ENCODE measurements at regions not wholly inside any gene's neighbourhood (a gene's known extent, or its start where the extent isn't known, plus 50 kb on each side); places are given as distances from the start of the nearest gene placed in this dataset.
A peak's percentile ranks its signal among the peaks of the same experiment; 100 is the strongest.

GRCh38 chr9:36728651-36729520 lies 156.2 kb downstream of the MELK start:
- no peaks in the 10 kb centered on the region for H3K9me3 Mint-ChIP-seq
- H3K9me3 ChIP-seq (ENCODE audit: low read depth): no peaks in the 10 kb centered on the region
- no peaks in the 10 kb centered on the region for H4K20me1 ChIP-seq (ENCODE audit: low read depth)
- H3K36me3 Mint-ChIP-seq: no peaks in the 10 kb centered on the region
- H3K27ac Mint-ChIP-seq: no peak overlapping the region
- peaks cover 11% of the 10 kb centered on the region for H3K4me1 ChIP-seq
- H3K4me1 Mint-ChIP-seq: peaks cover 11% of the 10 kb centered on the region
- no peaks in the 10 kb centered on the region for H3K36me3 ChIP-seq
- H2AFZ ChIP-seq (replicated peaks): peak overlapping the region; percentile 87
- H3K27me3 ChIP-seq: no peaks in the 10 kb centered on the region
- H3K27me3 Mint-ChIP-seq (ENCODE audit: insufficient read depth, low read depth): peaks cover 10% of the 10 kb centered on the region
- H3K4me2 ChIP-seq: no peak overlapping the region
- peak; percentile 92 for DNase-seq (ENCODE audit: low spot score)
- H3K9ac ChIP-seq: no peak overlapping the region
- H3K4me3 Mint-ChIP-seq: no peak overlapping the region
- no peak overlapping the region for H3K4me3 ChIP-seq
- no peaks in the 10 kb centered on the region for H3K79me2 ChIP-seq (ENCODE audit: low read depth)
- no peaks in the 10 kb centered on the region for H3F3A ChIP-seq (ENCODE audit: low read depth)
- TF ChIP-seq EZH2phosphoT487 (IDR thresholded peaks at IDR 0.05): no peak
- no peak for TF ChIP-seq EZH2 (IDR thresholded peaks at IDR 0.05)
- TF ChIP-seq CTCF (IDR thresholded peaks at IDR 0.05): peak; percentile 99
- H3K27ac ChIP-seq: no peak overlapping the region

GRCh38 chr9:36729906-36730305 lies 157.2 kb downstream of the MELK start:
- Mint-ChIP-seq H3K36me3 (no peaks in the 10 kb centered on the region), H3K27ac (no peak overlapping the region), H3K4me1 (peaks cover 11% of the 10 kb centered on the region), H3K9me3 (no peaks in the 10 kb centered on the region), H3K27me3 (ENCODE audit: insufficient read depth, low read depth) (peaks cover 7% of the 10 kb centered on the region), H3K4me3 (no peak overlapping the region)
- Histone ChIP-seq H3K4me1 (peaks cover 11% of the 10 kb centered on the region), H3F3A (ENCODE audit: low read depth) (no peaks in the 10 kb centered on the region), H3K27me3 (no peaks in the 10 kb centered on the region), H3K4me3 (no peak overlapping the region), H3K9ac (no peak overlapping the region), H3K36me3 (no peaks in the 10 kb centered on the region), H3K9me3 (ENCODE audit: low read depth) (no peaks in the 10 kb centered on the region), H3K4me2 (no peak overlapping the region), H2AFZ (replicated peaks) (no peak overlapping the region), H3K27ac (no peak overlapping the region), H3K79me2 (ENCODE audit: low read depth) (no peaks in the 10 kb centered on the region), H4K20me1 (ENCODE audit: low read depth) (no peaks in the 10 kb centered on the region)
- DNase-seq (ENCODE audit: low spot score): no peak
- TF ChIP-seq EZH2 (IDR thresholded peaks at IDR 0.05): no peak
- no peak for TF ChIP-seq EZH2phosphoT487 (IDR thresholded peaks at IDR 0.05)
- TF ChIP-seq CTCF (IDR thresholded peaks at IDR 0.05): no peak

GRCh38 chr9:36730414-36730813 lies 157.7 kb downstream of the MELK start:
- H3K4me1 Mint-ChIP-seq: peaks cover 11% of the 10 kb centered on the region
- H3K27me3 Mint-ChIP-seq (ENCODE audit: insufficient read depth, low read depth): peaks cover 7% of the 10 kb centered on the region
- Histone ChIP-seq H3K9me3 (ENCODE audit: low read depth) (no peaks in the 10 kb centered on the region), H4K20me1 (ENCODE audit: low read depth) (no peaks in the 10 kb centered on the region), H3K9ac (no peak overlapping the region), H3K79me2 (ENCODE audit: low read depth) (no peaks in the 10 kb centered on the region), H3F3A (ENCODE audit: low read depth) (no peaks in the 10 kb centered on the region), H3K27ac (no peak overlapping the region), H3K27me3 (no peaks in the 10 kb centered on the region), H3K4me3 (no peak overlapping the region), H3K4me1 (peaks cover 11% of the 10 kb centered on the region), H3K4me2 (no peak overlapping the region), H3K36me3 (no peaks in the 10 kb centered on the region), H2AFZ (replicated peaks) (no peak overlapping the region)
- no peak overlapping the region for H3K4me3 Mint-ChIP-seq
- TF ChIP-seq EZH2 (IDR thresholded peaks at IDR 0.05) (no peak), EZH2phosphoT487 (IDR thresholded peaks at IDR 0.05) (no peak), CTCF (IDR thresholded peaks at IDR 0.05) (no peak)
- no peak for DNase-seq (ENCODE audit: low spot score)
- H3K9me3 Mint-ChIP-seq: no peaks in the 10 kb centered on the region
- H3K36me3 Mint-ChIP-seq: no peaks in the 10 kb centered on the region
- H3K27ac Mint-ChIP-seq: no peak overlapping the region

Data from neural progenitor cell (in vitro differentiated cells).